ENCODE measurements at regions not wholly inside any gene's neighbourhood (a gene's known extent, or its start where the extent isn't known, plus 50 kb on each side); places are given as distances from the start of the nearest gene placed in this dataset.
"Not testable (repeated sequence)": the region's sequence is repeated elsewhere in the genome, so short reads cannot be mapped to it uniquely, and the experiment has no call there.

GRCh38 chr6:27112974-27113373 is 134.5 kb upstream of the PRSS16 start:
- no peak for DNase-seq

DNA sequence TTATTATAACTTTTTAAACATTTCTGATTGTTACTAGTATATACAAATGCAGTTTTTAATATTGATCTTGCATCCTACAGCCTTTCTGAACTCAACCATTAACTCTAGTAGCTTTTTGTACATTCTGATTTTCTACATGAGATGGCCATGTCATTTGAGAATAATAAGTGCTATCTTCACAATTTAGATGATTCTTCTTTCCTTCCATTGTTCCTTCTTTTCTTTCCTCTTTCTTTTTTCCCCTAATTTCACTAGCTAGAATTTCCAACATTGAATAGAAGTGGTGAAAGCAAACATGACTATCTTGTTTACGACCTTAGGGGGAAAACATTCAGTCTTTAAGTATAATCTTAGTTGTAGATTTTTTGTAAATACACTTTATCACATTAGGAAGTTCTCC is 128.2 kb upstream of the PRSS16 start:
- DNase-seq: no peak

DNA sequence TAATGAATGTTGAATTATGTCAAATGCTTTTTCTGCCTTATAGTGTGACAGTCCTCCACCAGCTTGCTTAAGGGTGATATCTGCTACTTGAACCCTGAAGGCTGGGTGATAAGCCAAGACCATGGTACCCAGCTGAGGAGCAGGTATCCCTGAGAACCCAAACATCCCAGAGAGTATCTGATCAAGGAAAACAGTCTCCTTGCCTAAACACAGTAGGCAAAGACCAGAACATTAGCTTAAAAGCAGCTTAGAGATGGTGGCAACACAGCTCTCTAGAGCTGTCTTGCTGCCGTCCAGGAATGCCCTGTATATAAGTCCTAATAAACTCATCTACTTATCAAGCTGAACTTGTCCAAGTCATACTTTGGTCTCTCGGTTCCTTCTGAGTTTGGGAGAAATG is 127.7 kb upstream of the PRSS16 start:
- no peak for DNase-seq

DNA sequence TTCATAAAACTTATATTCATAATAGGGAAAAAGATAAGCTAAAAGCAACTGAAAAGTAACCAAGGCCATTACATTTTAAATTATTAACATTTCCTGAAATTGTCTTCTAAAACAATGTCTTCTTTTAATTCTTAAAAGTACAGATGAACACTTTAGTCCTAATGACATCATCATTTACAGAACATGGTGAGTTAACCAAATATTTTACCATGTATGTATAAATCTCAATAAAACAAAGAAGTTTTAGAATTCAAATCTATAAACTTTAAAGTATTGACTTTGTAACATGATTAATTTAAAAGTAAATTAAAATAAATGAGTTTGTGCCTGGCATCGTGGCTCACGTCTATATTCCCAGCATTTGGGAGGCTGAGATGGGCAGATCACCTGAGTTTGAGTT is 125.9 kb upstream of the PRSS16 start:
- DNase-seq: no peak

DNA sequence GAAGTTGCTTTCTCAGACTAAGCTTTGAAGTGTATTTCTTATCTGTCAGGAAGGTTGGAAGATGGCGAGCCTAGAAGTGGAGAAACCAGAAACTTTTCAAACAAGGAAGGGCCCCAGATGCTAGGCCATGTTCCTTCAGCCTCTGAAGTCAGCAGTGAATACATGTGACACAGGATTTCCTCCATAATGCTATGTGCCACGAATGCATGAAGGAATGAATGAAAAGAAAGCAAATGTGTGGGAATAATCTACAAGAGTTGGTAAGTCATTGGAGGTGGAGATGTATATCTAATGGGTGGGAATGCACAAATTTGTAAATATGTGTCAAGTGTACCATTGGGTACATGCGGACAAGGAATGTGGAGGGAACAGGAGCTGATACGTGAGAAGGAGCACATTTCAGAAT is 123.2 kb upstream of the PRSS16 start:
- no peak for DNase-seq

DNA sequence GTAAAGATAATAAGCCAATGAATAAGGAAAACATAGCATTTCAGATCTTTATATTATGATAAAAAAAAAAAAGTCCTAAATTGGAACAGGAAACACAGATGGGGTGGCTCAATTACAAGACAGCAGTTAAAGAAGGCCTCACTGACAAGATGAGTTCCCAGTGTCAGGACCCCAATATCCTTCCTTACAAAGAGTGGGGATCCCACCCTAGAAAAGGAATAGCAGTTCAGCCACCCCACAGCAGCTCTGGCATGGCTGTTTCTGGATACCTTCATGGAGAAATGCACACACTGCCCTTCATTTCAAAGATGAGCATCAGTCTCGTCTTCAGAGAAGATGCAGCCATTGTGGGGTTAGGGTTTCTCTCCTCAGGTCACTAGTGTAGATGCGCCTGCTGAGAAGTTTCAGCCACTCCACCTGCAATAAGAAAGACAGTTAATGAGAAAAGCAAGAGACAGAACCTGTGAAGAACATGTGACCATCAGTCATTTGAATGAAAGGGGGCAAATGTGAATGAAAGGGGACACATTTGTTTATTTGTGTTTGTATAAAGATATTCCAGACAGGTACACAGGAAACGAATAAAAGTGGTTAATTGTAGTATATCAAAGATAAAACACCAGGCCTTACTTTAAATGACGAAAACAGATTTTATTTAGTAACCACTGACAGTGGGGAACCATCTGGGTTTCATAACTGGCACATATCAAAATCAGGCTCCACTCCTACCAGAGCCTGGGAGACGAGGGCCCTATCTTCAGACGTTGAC is 121.3 kb upstream of the PRSS16 start:
- DNase-seq: no peak

DNA sequence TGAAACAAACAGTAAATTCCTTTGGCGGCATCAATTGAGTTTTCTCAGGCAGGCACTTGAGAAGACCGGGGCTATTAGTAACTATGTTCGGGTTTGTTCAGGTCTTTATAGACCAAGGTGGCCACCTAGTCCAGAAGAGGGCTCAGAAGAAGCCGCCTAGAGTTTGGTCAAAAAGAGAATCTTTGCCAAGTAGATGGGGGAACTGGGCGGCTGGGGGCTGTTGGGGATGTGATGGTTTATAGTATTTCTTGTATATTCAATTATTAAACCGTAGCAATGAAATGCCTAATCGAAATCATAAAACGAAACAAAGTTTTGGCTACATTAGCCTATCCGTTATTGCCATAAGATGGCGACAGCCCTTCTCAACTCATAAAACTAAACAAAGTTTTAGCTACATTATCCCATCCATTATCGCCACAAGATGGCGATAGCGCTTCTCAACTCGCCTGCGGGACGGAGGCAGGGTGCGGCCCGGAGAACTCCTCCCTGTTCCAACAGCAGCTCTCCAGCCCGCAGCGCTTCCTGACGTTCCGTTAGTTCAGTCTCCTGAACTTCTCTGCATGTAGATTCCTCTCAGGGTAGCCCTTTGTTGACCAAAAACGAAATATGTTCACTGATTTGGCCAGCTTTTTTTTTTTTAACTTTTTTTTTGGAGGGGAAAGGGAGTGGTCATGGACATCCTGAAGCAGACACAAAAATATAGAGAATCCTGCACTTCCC is 120.5 kb upstream of the PRSS16 start:
- peak; percentile 65 for DNase-seq

DNA sequence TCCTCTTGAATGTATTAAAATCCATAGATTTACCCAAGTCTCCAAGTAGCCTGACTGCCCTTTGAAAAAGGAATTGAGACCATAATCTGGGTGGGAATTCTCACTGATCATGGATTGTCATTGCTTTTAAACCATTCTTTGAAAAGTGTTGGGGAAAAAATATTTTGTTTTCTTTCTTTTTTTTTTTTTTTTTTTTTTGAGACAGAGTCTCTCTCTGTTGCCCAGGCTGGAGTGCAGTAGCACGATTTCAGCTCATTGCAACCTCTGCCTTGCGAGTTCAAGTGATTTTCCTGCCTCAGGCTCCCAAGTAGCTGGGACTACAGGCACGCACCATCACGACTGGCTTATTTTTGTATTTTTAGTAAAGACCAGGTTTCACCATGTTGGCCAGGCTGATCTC is 119.6 kb upstream of the PRSS16 start:
- not testable (repeated sequence) for DNase-seq

- DNase-seq: no peak
These were observed 119.0 kb upstream of the PRSS16 start for GRCh38 chr6:27128311-27129094.

DNA sequence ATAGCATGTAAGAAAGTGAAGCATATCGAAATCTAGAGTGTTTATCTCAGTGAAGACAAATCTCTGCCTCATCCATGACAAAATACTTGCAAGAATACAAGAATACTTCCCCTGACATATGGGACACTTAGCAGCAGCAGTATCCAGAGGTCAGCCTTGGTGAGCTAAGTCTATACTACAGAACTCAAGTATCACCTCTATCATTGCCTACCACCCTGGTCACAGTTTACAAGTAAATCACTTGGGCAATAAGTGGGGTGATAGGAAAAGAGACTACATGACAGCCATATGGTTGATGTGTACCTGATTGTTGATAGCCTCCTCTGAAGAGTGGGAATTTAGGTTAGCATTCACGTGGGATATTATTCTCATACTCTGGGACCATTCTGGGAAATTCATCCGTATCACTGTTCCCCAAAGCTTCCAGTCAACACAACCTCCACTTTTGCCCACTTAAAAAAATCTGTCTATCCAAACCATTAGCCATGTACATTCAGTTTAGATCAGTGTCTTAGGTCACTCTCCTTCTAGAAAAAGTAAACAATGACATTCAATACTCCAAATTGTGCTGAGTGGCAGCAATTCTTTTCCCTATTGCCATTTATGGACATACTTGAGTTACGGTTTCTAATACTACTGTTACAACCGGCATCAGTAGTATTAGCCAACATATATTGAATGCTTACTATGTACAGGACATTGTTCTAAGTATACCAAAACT is 118.2 kb upstream of the PRSS16 start:
- DNase-seq: no peak

GRCh38 chr6:27129917-27130316 is 117.6 kb upstream of the PRSS16 start:
- DNase-seq: no peak

DNA sequence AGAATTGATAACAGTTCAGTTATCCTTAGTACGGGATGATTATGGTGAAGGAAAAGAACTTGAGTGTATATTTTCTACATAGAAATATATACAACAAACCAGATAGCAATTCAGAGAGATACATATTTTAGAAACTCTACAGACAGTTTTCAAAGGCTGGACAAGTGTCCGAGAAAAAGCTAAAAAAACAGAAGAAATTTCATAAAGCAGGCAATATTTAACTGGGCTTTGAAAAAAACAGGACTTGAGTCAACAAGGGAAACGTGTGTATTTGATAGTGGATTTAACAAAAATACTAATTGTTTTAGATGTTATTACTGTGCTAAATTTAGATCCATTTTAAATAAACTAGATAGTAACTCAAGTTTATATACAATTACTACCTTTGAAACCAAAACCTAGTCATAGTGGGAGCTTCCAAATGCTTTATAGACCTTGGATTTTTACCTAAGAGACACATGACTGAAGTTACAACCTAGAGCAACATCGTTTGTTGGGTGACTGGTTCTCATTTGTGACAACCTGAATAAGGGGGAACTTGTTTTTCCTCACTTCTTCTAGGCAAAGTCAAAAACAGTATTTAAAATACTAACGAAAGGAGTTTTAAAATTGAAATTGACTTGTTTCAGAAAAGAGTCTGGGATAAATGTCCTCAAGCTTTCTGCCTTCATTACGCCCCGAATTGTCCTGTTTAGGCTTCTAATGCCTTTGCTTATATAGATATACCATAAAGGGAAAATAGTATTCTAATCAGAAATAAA is 116.7 kb upstream of the PRSS16 start:
- no peak for DNase-seq

- DNase-seq: peak; percentile 89
These were observed 115.3 kb upstream of the PRSS16 start for GRCh38 chr6:27132282-27132531.

DNA sequence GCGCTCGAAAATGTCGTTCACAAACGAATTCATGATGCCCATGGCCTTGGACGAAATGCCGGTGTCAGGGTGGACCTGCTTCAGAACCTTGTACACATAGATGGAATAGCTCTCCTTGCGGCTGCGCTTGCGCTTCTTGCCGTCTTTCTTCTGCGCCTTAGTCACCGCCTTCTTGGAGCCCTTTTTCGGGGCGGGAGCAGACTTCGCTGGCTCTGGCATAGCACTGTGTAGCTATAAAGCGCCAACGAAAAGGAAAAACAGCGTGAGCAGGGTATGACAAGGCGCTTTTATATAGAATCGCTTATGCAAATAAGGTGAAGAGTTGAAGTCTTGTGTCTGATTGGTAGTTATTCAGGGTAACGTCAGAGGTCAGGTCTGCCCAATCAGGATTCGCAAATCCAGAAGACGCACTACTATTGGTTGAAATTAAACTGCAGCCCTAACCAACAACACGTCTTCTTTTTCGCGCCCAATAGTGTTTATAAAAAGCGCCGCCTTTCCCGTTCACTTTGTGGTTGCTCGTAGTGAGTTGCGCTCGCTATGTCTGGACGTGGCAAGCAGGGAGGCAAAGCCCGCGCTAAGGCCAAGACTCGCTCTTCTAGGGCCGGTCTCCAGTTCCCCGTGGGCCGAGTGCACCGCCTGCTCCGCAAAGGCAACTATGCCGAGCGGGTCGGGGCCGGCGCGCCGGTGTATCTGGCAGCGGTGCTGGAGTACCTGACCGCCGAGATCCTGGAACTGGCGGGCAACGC is 114.8 kb upstream of the PRSS16 start:
- peak; percentile 99 for DNase-seq

DNA sequence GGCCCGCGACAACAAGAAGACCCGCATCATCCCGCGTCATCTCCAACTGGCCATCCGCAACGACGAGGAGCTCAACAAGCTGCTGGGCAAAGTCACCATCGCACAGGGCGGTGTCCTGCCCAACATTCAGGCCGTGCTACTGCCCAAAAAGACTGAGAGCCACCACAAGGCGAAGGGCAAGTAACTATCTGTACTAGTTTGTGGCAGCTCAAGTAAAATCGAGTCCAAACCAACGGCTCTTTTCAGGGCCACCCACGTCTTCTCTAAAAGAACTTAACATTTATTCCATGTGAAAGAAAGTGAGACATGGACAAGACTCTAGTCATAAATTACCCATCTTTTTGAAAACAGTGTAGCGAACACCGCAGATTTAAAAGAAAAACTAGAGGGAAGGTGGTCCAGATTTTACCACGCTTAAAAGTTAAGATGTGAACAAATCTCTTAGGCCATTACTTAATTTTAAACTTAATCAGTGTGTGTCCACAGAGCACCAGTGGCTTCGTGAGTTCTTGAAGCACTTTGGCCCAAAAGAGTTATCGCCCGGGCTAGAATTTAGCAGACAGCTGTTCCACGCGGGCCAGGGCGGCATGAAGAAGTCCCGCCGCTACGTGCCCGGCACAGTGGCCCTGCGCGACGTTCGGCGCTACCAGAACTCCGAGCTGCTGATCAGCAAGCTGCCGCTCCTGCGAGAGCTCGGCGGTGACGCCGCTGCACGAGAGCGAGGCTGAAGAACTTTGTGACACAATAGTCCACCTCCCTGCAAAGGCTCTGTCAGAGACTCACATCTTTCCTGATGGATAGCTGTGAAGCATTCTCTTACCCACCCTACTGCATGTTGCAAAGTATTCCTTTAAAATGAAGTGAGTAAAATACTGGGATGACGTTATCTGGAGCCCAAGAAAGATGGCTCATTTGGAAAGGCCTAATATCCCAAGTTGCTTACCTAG is 113.9 kb upstream of the PRSS16 start:
- DNase-seq: peak; percentile 75

GRCh38 chr6:27135087-27135657 is 112.3 kb upstream of the PRSS16 start:
- no peak for DNase-seq

DNA sequence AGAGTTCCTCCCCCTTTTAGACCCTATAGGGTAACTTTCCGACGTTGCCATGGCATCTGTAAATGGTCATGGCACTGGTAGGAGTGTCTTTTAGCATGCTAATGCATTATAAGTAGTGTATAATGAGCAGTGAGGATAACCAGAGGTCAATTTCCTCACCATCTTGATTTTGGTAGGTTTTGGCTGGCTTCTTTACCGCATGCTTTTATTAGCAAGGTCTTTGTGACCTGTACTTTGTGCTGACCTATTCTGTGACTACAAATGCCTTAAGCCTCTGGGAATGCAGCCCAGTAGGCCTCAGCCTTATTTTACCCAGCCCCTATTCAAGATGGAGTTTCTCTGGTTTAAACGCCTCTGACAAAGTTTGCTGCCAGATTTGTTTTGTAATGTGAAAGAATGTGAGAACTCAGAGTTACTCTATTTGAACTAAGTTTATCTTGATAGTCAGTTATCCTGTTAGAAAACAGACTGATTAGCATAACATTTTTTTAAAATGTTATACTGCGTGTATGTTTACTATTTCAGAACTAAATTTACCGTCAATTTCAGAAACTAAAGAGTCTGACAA is 111.3 kb upstream of the PRSS16 start:
- no peak for DNase-seq

DNA sequence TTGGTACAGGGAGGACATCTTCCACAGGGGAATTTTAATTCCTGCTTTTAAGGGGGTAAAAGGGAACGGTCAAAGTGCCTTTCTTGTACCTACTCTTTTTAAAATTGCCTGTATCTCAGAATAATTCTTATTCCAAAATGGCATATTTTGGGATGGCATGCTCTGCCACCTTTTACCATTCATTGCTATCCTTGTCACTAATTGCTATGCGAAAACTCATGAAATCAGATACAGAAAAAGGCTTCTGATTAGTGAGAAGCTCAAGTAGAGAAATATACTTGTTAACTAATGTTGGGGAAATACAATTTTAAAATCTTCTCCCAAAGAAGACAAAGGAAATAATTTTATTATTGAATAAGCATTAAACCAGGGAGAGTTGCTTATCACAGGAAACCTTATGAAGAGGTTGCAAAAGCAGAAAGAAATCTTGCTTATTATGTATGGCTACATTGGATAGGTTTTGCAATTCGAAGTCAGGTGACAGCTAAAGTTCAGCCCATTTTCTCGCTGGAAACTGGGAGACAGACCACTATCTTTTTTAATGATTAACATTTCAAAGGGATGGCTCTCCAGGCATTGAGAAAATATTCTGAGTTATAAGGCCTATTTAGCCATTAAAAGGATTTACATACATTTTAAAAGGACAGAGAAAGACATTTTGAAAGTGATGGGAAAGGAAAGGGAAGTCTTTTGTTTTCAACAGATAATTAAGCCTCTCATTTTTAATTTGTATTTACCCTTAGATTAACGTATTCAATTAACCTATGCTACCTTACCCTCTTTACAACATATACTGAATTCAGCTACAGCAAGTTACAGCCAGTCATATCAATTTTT is 110.3 kb upstream of the PRSS16 start:
- no peak for DNase-seq

DNA sequence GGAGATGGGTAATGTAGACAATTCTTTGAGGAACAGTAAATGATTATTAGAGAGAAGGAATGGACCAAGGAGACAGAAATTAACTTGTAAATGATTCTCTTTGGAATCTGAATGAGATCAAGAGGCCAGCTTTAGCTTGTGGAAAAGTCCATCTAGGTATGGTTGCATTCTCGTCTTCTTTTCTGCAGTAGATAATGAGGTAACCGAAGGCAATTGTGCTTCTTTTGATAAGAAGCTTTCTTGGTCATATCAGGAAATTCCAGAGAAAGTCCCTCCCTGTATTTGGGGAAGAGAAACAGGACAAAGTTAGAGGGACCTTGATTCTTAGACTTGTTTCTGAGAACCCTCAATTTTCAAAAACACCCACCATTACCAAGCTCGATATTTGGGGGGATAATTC is 109.1 kb upstream of the PRSS16 start:
- no peak for DNase-seq

Measured in NCI-H526 treated with DMSO at 0.1 percent for 48 hours (cell line).